PC-9 (cell line): ENCODE measurements at regions not wholly inside any gene's neighbourhood (a gene's known extent, or its start where the extent isn't known, plus 50 kb on each side); places are given as distances from the start of the nearest gene placed in this dataset.

Experiments used
- BruUV-seq: library from RNA; stranded (reverse); fragments of 400-500 nt; replicated peaks from 2 replicates; lab custom pipeline; 2021; lab: Mats Ljungman, UMichigan
- CTCF ChIA-PET: fragments of 300-600 bp; sonication (Branson Sonifier 250); formaldehyde crosslinking; loops from one replicate; lab custom pipeline; 2022; ENCODE audit warnings: antibody characterized with exemption; lab: Charles Lee
- POLR2A ChIA-PET: fragments of 300-600 bp; sonication (Branson Sonifier 250); formaldehyde crosslinking; loops from one replicate; lab custom pipeline; 2022; ENCODE audit warnings: antibody characterized with exemption; ENCODE audit not compliant: unreplicated experiment; lab: Charles Lee
- DNase-seq, 2 experiments: peaks; one replicate each; pipeline versions ENCODE4 v3.0.0 to v3.0.0-alpha.2; 2015 to 2022; ENCODE audit warnings: mixed read lengths in 1 of 2
- H2AFZ ChIP-seq: fragments of 200-600 bp; sonication (generic); 2 replicates; pipeline ENCODE4 v1.8.1; 2017; ENCODE audit warnings: antibody characterized with exemption
- H3F3A ChIP-seq: fragments of 200-600 bp; sonication (generic); 2 replicates; pipeline ENCODE4 v1.8.1; 2017; ENCODE audit warnings: antibody characterized with exemption, mild to moderate bottlenecking, low read depth; ENCODE audit not compliant: insufficient read depth
- H3K27ac ChIP-seq: fragments of 200-600 bp; sonication (generic); 2 replicates; pipeline ENCODE4 v1.6.1; 2016; ENCODE audit warnings: mixed run types
- H3K27me3 ChIP-seq: fragments of 200-600 bp; sonication (generic); 2 replicates; pipeline ENCODE4 v1.6.1; 2016; ENCODE audit warnings: low read depth, mixed run types; ENCODE audit not compliant: insufficient read depth
- H3K36me3 ChIP-seq: fragments of 200-600 bp; sonication (generic); 2 replicates; pipeline ENCODE4 v1.6.1; 2016; ENCODE audit warnings: low read depth, mixed run types
- H3K4me1 ChIP-seq: fragments of 200-600 bp; sonication (generic); replicated peaks from 2 replicates; pipeline ENCODE4 v1.6.1; 2016; ENCODE audit warnings: mixed run types; ENCODE audit not compliant: insufficient read depth
- H3K4me2 ChIP-seq: fragments of 200-600 bp; sonication (generic); 2 replicates; pipeline ENCODE4 v1.6.1; 2017; ENCODE audit warnings: mixed run types
- H3K4me3 ChIP-seq: fragments of 200-600 bp; sonication (generic); 2 replicates; pipeline ENCODE4 v1.6.1; 2016; ENCODE audit warnings: mixed run types
- H3K79me2 ChIP-seq: fragments of 200-600 bp; sonication (generic); 2 replicates; pipeline ENCODE4 v1.6.1; 2017; ENCODE audit warnings: low read depth, mixed run types
- H3K9me2 ChIP-seq: fragments of 200-600 bp; sonication (generic); 2 replicates; pipeline ENCODE4 v1.8.1; 2017; ENCODE audit warnings: mild to moderate bottlenecking; ENCODE audit not compliant: insufficient read depth
- H3K9me3 ChIP-seq: fragments of 200-600 bp; sonication (generic); 2 replicates; pipeline ENCODE4 v1.8.1; 2016; ENCODE audit warnings: low read depth; ENCODE audit not compliant: insufficient read depth
- H4K20me1 ChIP-seq: fragments of 200-600 bp; sonication (generic); 2 replicates; pipeline ENCODE4 v1.8.1; 2017; ENCODE audit not compliant: insufficient read depth
- CTCF ChIP-seq: fragments of 200-600 bp; sonication (generic); conservative IDR thresholded peaks from 2 replicates; pipeline ENCODE4 v1.6.1; 2017; ENCODE audit warnings: mixed run types, antibody characterized with exemption, mild to moderate bottlenecking, moderate library complexity
- EZH2 ChIP-seq: fragments of 200-600 bp; sonication (generic); IDR thresholded peaks from 2 replicates; pipeline ENCODE4 v1.8.0; 2017; ENCODE audit warnings: antibody characterized with exemption, low read depth
- intact Hi-C: fragments of 100-400 bp; cut with micrococcal nuclease; formaldehyde crosslinking; loops from one replicate; pipeline ENCODE4 v1.10.0; 2022; ENCODE audit not compliant: unreplicated experiment

GRCh38 chr20:52004715-52005114, 186.9 kb downstream of the ZFP64 start:
- POLR2A ChIA-PET, result no interaction called here

GRCh38 chr20:52004018-52004417, 187.6 kb downstream of the ZFP64 start:
- H3K9me3 ChIP-seq, result no peaks in the 10 kb centered on the region
- H3K27ac ChIP-seq, result 0 out of 2 replicates have a peak overlapping the region, but pooled peaks have one; percentile 27
- H3K4me2 ChIP-seq, result no peak overlapping the region
- H3K9me2 ChIP-seq, result no peaks in the 10 kb centered on the region
- H3K27me3 ChIP-seq, result no peaks in the 10 kb centered on the region
- no peak for DNase-seq
- H3F3A ChIP-seq, result peaks cover 4% of the 10 kb centered on the region; the same call in 1 of the 2 replicates
- H3K4me3 ChIP-seq, result no peak overlapping the region
- no peak overlapping the region for H2AFZ ChIP-seq
- H3K4me1 ChIP-seq, result peaks cover 10% of the 10 kb centered on the region
- TF ChIP-seq EZH2 (no peak), CTCF (no peak)
- no peaks in the 10 kb centered on the region for H4K20me1 ChIP-seq
- POLR2A ChIA-PET, result no interaction called here
- H3K36me3 ChIP-seq, result no peaks in the 10 kb centered on the region
- CTCF ChIA-PET, result no interaction called here
- no TSS peak for BruUV-seq
- intact Hi-C loops, result no loop called here
- no peaks in the 10 kb centered on the region for H3K79me2 ChIP-seq

More at GRCh38 chr20:52004715-52005114, 186.9 kb downstream of the ZFP64 start:
- H3K4me2 ChIP-seq, result 0 out of 2 replicates have a peak overlapping the region, but pooled peaks have one; percentile 3
- H3K79me2 ChIP-seq, result no peaks in the 10 kb centered on the region
- no peaks in the 10 kb centered on the region for H3K36me3 ChIP-seq
- H3F3A ChIP-seq, result peaks cover 4% of the 10 kb centered on the region; the same call in 1 of the 2 replicates
- peaks cover 10% of the 10 kb centered on the region for H3K4me1 ChIP-seq
- H2AFZ ChIP-seq, result no peak overlapping the region
- H3K4me3 ChIP-seq, result no peak overlapping the region
- H3K27ac ChIP-seq, result peak overlapping the region; percentile 27
- no TSS peak for BruUV-seq
- no peaks in the 10 kb centered on the region for H3K27me3 ChIP-seq
- no peaks in the 10 kb centered on the region for H3K9me3 ChIP-seq
- H4K20me1 ChIP-seq, result no peaks in the 10 kb centered on the region
- CTCF ChIA-PET, result no interaction called here
- no peaks in the 10 kb centered on the region for H3K9me2 ChIP-seq
- no peak for TF ChIP-seq CTCF
- TF ChIP-seq EZH2, result no peak
- peak in 1 of 2 experiments; percentile 44 for DNase-seq
- intact Hi-C loops, result no loop called here

- H3K4me3 ChIP-seq, result no peak overlapping the region
- no peaks in the 10 kb centered on the region for H3K79me2 ChIP-seq
- no peak overlapping the region for H3K4me2 ChIP-seq
- H3K9me3 ChIP-seq, result no peaks in the 10 kb centered on the region
- no peak overlapping the region for H3K27ac ChIP-seq
- H3K27me3 ChIP-seq, result no peaks in the 10 kb centered on the region
- TF ChIP-seq EZH2 (no peak), CTCF (no peak)
- H4K20me1 ChIP-seq, result no peaks in the 10 kb centered on the region
- no peaks in the 10 kb centered on the region for H3K9me2 ChIP-seq
- peaks cover 4% of the 10 kb centered on the region; the same call in 1 of the 2 replicates for H3F3A ChIP-seq
- H2AFZ ChIP-seq, result no peak overlapping the region
- CTCF ChIA-PET, result no interaction called here
- peaks cover 10% of the 10 kb centered on the region for H3K4me1 ChIP-seq
- BruUV-seq, result no TSS peak
- POLR2A ChIA-PET, result no interaction called here
- DNase-seq, result no peak
- intact Hi-C loops, result no loop called here
- no peaks in the 10 kb centered on the region for H3K36me3 ChIP-seq
These were observed 188.2 kb downstream of the ZFP64 start for GRCh38 chr20:52003415-52003814.
